H9 (cell line): ENCODE measurements at regions not wholly inside any gene's neighbourhood (a gene's known extent, or its start where the extent isn't known, plus 50 kb on each side); places are given as distances from the start of the nearest gene placed in this dataset.

Source experiments
- DNase-seq: peaks from one replicate; pipeline ENCODE4 v3.0.0-alpha.2; 2017
- H2AFZ ChIP-seq: one replicate; pipeline ENCODE4 v1.6.1; 2013; ENCODE audit warnings: mild to moderate bottlenecking, low read length, control low read depth, moderate library complexity
- H2AK5ac ChIP-seq: 2 replicates; pipeline ENCODE4 v1.6.1; 2013; ENCODE audit warnings: low read length, control low read depth, mixed read lengths; ENCODE audit not compliant: insufficient read length
- H2BK120ac ChIP-seq: one replicate; pipeline ENCODE4 v1.6.1; 2013; ENCODE audit warnings: low read depth, mild to moderate bottlenecking, low read length, control low read depth, inconsistent platforms; ENCODE audit not compliant: poor library complexity, severe bottlenecking
- H2BK12ac ChIP-seq: 2 replicates; pipeline ENCODE4 v1.6.1; 2013; ENCODE audit warnings: low read length, control low read depth, mixed read lengths, low read depth; ENCODE audit not compliant: insufficient read length
- H2BK15ac ChIP-seq: 2 replicates; pipeline ENCODE4 v1.6.1; 2013; ENCODE audit warnings: low read depth, low read length, control low read depth
- H2BK20ac ChIP-seq: one replicate; pipeline ENCODE4 v1.6.1; 2013; ENCODE audit warnings: low read depth, mild to moderate bottlenecking, low read length, control low read depth, inconsistent platforms; ENCODE audit not compliant: poor library complexity, severe bottlenecking
- H2BK5ac ChIP-seq: 2 replicates; pipeline ENCODE4 v1.6.1; 2013; ENCODE audit warnings: low read length, control low read depth, mixed read lengths; ENCODE audit not compliant: insufficient read length
- H3K14ac ChIP-seq: 2 replicates; pipeline ENCODE4 v1.6.1; 2013; ENCODE audit warnings: low read length, control low read depth; ENCODE audit not compliant: insufficient read depth
- H3K18ac ChIP-seq: 2 replicates; pipeline ENCODE4 v1.6.1; 2013; ENCODE audit warnings: low read depth, mild to moderate bottlenecking, mixed read lengths, low read length, control low read depth; ENCODE audit not compliant: insufficient read length
- H3K23ac ChIP-seq: 2 replicates; pipeline ENCODE4 v1.6.1; 2013; ENCODE audit warnings: low read length, control low read depth, mixed read lengths, low read depth; ENCODE audit not compliant: insufficient read length
- H3K23me2 ChIP-seq: 2 replicates; pipeline ENCODE4 v1.6.1; 2013; ENCODE audit warnings: low read depth, mild to moderate bottlenecking, mixed read lengths, low read length, control low read depth; ENCODE audit not compliant: insufficient read length, poor library complexity, severe bottlenecking
- H3K27ac ChIP-seq: 2 replicates; pipeline ENCODE4 v1.5.1; 2013; ENCODE audit warnings: low read length, control low read depth, mixed read lengths, low read depth; ENCODE audit not compliant: insufficient read length
- H3K27me3 ChIP-seq: 2 replicates; pipeline ENCODE4 v1.6.1; 2013; ENCODE audit warnings: low read length, control low read depth, inconsistent platforms; ENCODE audit not compliant: insufficient read depth
- H3K4ac ChIP-seq: 2 replicates; pipeline ENCODE4 v1.6.1; 2013; ENCODE audit warnings: low read depth, mild to moderate bottlenecking, control low read depth, inconsistent platforms, low read length, moderate library complexity
- H3K4me1 ChIP-seq: 2 replicates; pipeline ENCODE4 v1.6.1; 2013; ENCODE audit warnings: low read length, control low read depth, inconsistent platforms; ENCODE audit not compliant: insufficient read depth
- H3K4me2 ChIP-seq: 2 replicates; pipeline ENCODE4 v1.6.1; 2013; ENCODE audit warnings: low read length, control low read depth, mixed read lengths; ENCODE audit not compliant: insufficient read length, insufficient read depth
- H3K56ac ChIP-seq: 2 replicates; pipeline ENCODE4 v1.6.1; 2013; ENCODE audit warnings: low read depth, mild to moderate bottlenecking, mixed read lengths, low read length, control low read depth; ENCODE audit not compliant: insufficient read length
- H3K79me1 ChIP-seq: 2 replicates; pipeline ENCODE4 v1.6.1; 2013; ENCODE audit warnings: low read depth, mild to moderate bottlenecking, moderate library complexity, low read length, control low read depth, inconsistent platforms; ENCODE audit not compliant: insufficient read depth, poor library complexity, severe bottlenecking
- H3K79me2 ChIP-seq: 2 replicates; pipeline ENCODE4 v1.6.1; 2013; ENCODE audit warnings: low read length, control low read depth, inconsistent platforms; ENCODE audit not compliant: insufficient read depth
- H3K9ac ChIP-seq: 2 replicates; pipeline ENCODE4 v1.6.1; 2013; ENCODE audit warnings: low read length, control low read depth, mixed read lengths; ENCODE audit not compliant: insufficient read length; ENCODE audit errors: extremely low read depth
- H3K9me3 ChIP-seq: one replicate; pipeline ENCODE4 v1.6.1; 2013; ENCODE audit warnings: low read depth, low read length, inconsistent platforms; ENCODE audit not compliant: control insufficient read depth
- H3T11ph ChIP-seq: one replicate; pipeline ENCODE4 v1.6.1; 2013; ENCODE audit warnings: mild to moderate bottlenecking, low read length, control low read depth, inconsistent platforms
- H4K20me1 ChIP-seq: one replicate; pipeline ENCODE4 v1.6.1; 2013; ENCODE audit not compliant: control insufficient read depth, insufficient read length, insufficient read depth
- H4K5ac ChIP-seq: 2 replicates; pipeline ENCODE4 v1.6.1; 2013; ENCODE audit warnings: low read depth, mild to moderate bottlenecking, mixed read lengths, low read length, control low read depth; ENCODE audit not compliant: insufficient read length
- H4K8ac ChIP-seq: replicated peaks from 2 replicates; pipeline ENCODE4 v1.6.1; 2013; ENCODE audit warnings: low read length, control low read depth, mixed read lengths, low read depth; ENCODE audit not compliant: insufficient read length
- H4K91ac ChIP-seq: 2 replicates; pipeline ENCODE4 v1.6.1; 2013; ENCODE audit warnings: low read depth, mild to moderate bottlenecking, moderate library complexity, mixed read lengths, low read length, control low read depth; ENCODE audit not compliant: insufficient read length
- H3K27ac Mint-ChIP-seq, 3 experiments: 2 replicates in 2 of 3; 3 replicates in 1 of 3; pipeline ENCODE4 v1.8.0; 2020 to 2021; ENCODE audit warnings: mixed read lengths in 3 of 3, mild to moderate bottlenecking in 1 of 3, moderate library complexity in 1 of 3
- H3K27me3 Mint-ChIP-seq: 2 replicates; pipeline ENCODE4 v1.8.0; 2021; ENCODE audit warnings: low read depth, mild to moderate bottlenecking, moderate library complexity, mixed read lengths
- H3K36me3 Mint-ChIP-seq, 3 experiments: 2 replicates in 2 of 3; 3 replicates in 1 of 3; pipeline ENCODE4 v1.8.0; 2020 to 2021; ENCODE audit warnings: low read depth in 3 of 3, mixed read lengths in 3 of 3; ENCODE audit not compliant: insufficient read depth in 1 of 3
- H3K4me1 Mint-ChIP-seq, 2 experiments: 2 replicates each; pipeline ENCODE4 v1.8.0; 2020; ENCODE audit warnings: mixed read lengths in 2 of 2
- H3K4me3 Mint-ChIP-seq, 2 experiments: 2 replicates in 1 of 2; 3 replicates in 1 of 2; pipeline ENCODE4 v1.8.0; 2020 to 2021; ENCODE audit warnings: mild to moderate bottlenecking in 2 of 2, mixed read lengths in 2 of 2, moderate library complexity in 1 of 2
- H3K9me3 Mint-ChIP-seq, 2 experiments: 2 replicates in 1 of 2; 3 replicates in 1 of 2; pipeline ENCODE4 v1.8.0; 2020; ENCODE audit warnings: mild to moderate bottlenecking in 2 of 2, mixed read lengths in 2 of 2, moderate library complexity in 1 of 2
- CTCF ChIP-seq: fragments of 200-600 bp; sonication (generic); conservative IDR thresholded peaks from 3 replicates; pipeline ENCODE4 v1.8.0; 2021; ENCODE audit warnings: antibody characterized with exemption, mild to moderate bottlenecking
- WGBS: extraction: QIAGEN DNeasy Blood & Tissue Kit; methylation state at CpG from one replicate; pipeline ENCODE4 v1.1.7; 2013; ENCODE audit warnings: missing lambda C conversion rate, low lambda C conversion rate, mixed read lengths; ENCODE audit not compliant: insufficient read length; ENCODE audit errors: extremely low coverage; 5-methylcytosine and 5-hydroxymethylcytosine counted together

- Mint-ChIP-seq H3K4me1 (peaks cover 9 to 12% of the 10 kb centered on the region in 2 experiments), H3K27me3 (no peaks in the 10 kb centered on the region)
Observed at GRCh38 chr14:85881935-85882334, 352.0 kb downstream of the FLRT2 start.

More at GRCh38 chr14:85881935-85882334, 352.0 kb downstream of the FLRT2 start:
- Histone ChIP-seq H3K79me1 (no peaks in the 10 kb centered on the region), H3K14ac (no peak overlapping the region), H3K4me1 (peaks cover 5% of the 10 kb centered on the region; the same call in 1 of the 2 replicates), H4K20me1 (no peaks in the 10 kb centered on the region), H2BK12ac (no peak overlapping the region), H4K91ac (no peak overlapping the region), H2BK20ac (no peak overlapping the region), H3K79me2 (no peaks in the 10 kb centered on the region), H2AK5ac (no peak overlapping the region), H2BK120ac (no peak overlapping the region), H3T11ph (no peak overlapping the region), H3K27ac (no peak overlapping the region), H3K23me2 (peaks cover 2% of the 10 kb centered on the region), H3K23ac (no peak overlapping the region), H3K4me2 (no peak overlapping the region), H4K8ac (no peak overlapping the region), H3K4ac (no peak overlapping the region), H3K9ac (no peak overlapping the region), H3K9me3 (no peaks in the 10 kb centered on the region), H4K5ac (no peak overlapping the region), H3K27me3 (no peaks in the 10 kb centered on the region), H3K56ac (no peak overlapping the region), H2BK5ac (no peak overlapping the region), H2BK15ac (no peak overlapping the region), H2AFZ (no peak overlapping the region), H3K18ac (no peak overlapping the region)
- Mint-ChIP-seq H3K27ac (no peak overlapping the region), H3K9me3 (no peaks in the 10 kb centered on the region), H3K4me3 (no peak overlapping the region), H3K36me3 (no peaks in the 10 kb centered on the region)
- DNase-seq = no peak
- WGBS = no CpG with 5 or more reads among the region's 2 CpGs
- no peak for TF ChIP-seq CTCF
